HG03159 (cell line): ENCODE measurements at regions not wholly inside any gene's neighbourhood (a gene's known extent, or its start where the extent isn't known, plus 50 kb on each side); places are given as distances from the start of the nearest gene placed in this dataset.

ENCODE experiments used
- ATAC-seq: cut with Tn5 transposase; IDR thresholded peaks from one replicate; pipeline ENCODE4 v1.9.1; 2021; ENCODE audit warnings: mild to moderate bottlenecking, moderate library complexity; ENCODE audit not compliant: unreplicated experiment

DNA sequence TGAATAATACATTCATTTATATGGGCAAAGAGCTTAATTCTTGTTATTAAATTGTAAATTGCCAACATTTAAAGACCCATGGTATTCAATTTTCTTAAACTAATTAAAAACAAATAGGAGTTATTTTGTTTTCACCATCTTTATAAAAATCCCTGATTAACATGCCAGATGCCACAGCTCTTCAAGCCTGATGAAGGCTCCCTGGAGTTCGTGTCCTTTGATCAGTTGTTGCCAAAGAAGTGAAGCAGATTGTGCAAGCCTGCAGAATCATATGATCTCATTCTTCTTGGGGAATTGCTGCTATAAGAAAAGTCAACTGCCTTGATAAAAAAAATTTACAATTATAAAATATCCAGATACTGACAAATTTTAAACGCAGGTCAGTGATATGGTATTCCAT is 288.3 kb upstream of the PPFIA2 start:
- no peak for ATAC-seq

DNA sequence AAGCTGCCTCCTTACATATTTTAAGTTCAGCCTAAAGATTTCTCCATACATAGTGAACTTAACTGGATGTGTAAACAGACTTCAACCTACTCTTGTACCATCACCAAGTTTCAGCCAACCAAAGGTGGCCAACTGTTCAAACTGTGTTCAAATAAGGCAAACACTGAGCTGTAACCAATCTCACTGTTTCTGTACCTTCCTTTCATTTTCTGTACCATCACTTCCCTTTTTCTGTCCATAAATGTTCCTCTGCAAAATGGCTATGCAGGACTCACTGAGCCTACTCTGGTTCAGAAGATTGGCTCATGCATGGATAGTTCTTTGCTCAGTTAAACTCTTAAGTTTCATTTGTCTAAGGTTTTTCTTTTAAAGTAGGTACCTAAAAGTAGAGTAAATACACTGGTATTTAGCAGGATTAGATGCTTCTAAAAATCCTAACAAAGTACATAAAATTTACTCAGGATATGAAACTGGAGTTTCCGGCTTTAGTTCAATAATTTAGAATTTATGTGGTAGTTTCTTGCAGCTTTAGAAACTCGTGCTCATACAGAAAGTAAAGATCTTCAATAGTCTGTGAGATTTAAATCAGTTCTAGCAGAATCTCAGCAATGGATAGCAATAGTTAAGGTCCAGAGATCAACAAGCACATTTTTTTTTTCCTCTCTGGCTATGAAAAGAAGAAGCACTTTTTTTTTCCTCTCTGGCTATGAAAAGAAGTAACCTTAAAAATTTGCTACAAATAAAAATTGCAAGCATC is 282.0 kb upstream of the PPFIA2 start:
- peak; percentile 80 for ATAC-seq

DNA sequence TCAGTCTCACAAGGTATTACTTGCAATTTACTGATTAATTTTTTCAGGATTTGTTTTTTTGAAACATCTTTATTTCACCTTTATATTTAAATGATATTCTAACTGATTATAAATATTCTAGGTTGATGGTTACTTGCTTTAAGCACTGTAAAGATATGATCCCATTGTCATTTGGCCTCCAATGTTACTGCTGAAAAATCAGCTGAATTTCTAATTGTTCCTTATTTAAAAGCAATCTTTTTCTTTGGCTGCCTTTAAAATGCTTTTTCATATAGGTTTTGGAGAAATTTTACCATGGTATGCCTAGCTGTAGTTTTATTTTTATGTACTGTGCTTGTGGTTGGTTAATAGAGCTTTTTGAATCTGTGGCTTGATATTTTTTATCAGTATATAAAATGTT is 275.6 kb upstream of the PPFIA2 start:
- ATAC-seq, result no peak

DNA sequence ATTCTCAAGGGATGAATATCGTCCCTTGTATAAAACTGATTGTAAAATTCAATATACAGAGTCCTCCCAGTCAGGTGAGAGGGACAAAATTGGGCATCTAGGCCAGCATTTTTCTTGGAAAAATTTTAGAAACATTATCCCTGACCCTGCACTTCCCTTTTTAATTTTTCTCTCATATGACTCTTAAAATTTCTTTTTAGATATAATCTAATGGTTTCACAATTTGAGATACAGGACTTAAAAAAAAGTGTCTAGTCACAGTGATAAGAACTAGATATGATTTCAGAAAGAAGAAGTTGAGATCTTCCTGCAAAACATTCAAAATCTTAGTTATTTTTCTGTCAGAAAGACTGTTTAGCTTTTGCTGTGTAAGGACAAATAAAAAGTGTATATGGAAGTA is 270.8 kb upstream of the PPFIA2 start:
- no peak for ATAC-seq

DNA sequence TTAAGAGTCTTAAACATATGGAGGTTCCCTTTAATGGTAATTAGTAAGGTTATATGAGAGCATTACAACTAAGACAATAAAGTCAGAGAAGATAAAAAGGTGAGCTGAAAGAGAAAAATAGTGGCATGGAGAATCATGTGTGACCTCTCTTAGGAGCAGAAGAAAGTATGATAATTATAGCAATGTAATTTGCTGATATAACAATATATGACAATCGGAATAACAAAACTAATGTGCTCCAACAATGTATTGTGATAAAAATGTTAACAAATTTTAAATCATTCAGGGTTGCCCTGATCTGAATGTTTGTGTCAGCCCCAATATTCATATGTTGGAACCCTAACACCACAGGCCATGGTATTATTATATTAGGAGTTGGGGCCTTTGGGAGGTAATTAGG is 269.6 kb upstream of the PPFIA2 start:
- ATAC-seq, result no peak

DNA sequence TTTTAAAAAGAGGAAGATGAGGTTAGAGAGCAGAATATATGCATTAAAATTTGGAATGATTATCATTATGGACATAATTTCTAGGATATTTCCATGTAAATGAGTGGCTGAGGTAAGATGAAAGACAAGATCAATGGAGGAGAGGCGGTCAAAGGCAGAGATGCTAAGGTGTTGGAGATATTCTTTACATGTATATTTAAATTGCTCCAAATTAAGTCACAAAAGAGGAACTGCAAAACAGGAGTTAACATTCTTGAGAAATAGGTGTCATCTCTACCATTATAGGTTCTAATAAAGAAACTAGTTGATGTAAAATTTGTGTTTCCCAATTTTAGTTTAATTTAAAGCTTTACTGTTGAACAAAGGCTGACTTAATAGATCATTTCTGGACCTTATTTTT is 268.5 kb upstream of the PPFIA2 start:
- no peak for ATAC-seq

DNA sequence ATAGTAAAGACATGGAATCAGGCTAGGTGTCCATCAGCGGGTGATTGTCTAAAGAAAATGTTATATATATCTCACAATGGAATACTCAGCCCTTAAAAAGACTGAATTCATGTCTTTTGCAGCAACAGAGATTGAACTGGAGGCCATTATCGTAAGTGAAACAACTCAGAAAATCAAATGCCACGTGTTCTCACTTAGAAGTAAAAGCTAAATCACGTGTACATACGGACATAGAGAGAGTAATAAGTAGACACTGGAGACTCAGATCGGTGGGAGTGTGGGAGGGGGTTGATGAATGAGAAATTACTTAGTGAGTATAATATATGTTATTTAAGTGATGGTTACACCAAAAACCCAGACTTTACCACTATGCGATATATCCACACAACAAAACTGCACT is 266.3 kb upstream of the PPFIA2 start:
- no peak for ATAC-seq

DNA sequence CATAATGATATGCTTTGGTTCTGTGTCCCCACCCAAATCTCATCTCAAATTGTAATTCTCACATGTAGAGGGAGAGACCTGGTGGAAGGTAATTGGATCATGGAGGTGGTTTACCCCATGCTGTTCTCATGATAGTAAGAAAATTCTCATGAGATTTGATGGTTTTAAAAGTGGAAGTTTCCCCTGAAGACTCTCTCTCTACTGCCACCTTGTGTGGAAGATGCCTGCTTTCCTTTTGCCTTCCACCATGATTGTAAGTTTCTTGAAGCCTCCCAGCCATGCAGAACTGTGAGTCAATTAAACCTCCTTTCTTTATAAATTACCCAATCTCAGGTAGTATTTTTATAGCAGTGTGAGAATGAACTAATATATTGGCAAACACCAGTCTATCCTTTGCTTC is 260.4 kb upstream of the PPFIA2 start:
- ATAC-seq, result no peak

DNA sequence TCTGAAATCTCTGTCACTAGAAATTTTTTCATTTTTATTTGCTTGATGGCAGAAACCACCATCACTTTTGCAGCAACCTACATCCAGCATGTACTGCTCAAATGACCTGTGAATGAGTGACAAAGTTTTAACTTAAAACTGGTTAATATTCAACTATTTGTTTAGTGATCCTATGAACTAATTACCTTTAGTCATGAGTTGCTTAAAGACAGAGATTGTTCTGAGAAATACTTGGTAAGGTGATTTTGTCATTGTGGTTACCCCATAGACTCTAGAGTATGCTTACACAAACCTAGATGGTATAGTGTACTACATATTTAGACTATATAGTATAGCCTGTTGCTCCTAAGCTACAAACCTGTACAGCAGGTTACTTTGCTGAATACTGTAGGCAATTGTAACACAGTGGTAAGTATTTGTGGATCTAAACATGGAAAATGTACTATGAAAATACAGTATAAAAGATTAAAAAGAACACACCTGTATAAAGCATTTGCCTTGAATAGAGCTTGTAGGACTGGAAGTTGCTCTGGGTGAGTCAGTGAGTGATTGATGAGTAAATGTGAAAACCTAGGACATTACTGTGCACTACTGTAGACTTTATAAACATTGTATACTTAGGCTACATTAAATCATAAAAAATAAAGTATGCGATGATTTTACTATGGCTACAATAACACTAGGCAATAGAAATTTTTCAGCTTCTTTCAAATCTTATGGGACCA is 256.6 kb upstream of the PPFIA2 start:
- peak; percentile 91 for ATAC-seq

DNA sequence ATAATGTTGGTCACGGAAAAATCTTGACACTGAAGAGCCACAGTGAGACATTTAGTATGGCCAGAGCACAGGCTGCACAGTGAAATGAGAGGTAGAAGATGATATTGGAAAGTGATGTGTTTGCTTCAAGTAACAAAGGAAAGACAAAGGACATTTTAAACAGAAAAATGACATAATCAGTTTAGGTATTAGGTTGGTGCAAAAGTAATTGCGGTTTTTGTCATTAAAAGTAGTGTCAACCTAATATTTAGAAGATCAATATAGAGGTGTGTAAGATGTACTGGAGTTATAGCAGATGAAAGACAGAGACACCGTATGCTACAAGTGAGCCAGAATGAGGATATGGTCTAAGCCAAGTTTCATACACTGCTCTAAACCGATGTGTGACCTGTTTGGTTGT is 253.0 kb upstream of the PPFIA2 start:
- ATAC-seq, result no peak

DNA sequence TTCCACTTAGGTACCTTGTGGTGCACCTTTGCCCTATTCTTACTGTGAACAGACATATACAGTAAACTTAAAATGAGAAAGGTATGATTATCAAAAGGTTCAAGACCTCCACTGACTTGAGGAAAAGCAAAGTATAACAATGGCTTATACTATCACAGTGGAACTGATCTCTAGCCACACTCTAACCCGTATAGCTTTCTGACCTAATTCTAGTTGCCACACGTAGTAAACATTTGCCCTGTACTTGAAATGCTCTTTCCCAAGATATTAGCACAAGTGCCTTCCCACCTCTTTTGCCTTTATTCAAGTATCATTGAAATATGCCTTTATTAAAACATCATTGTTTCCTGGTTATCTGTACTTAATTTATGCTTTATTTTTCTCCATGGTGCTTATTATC is 250.4 kb upstream of the PPFIA2 start:
- ATAC-seq, result no peak

DNA sequence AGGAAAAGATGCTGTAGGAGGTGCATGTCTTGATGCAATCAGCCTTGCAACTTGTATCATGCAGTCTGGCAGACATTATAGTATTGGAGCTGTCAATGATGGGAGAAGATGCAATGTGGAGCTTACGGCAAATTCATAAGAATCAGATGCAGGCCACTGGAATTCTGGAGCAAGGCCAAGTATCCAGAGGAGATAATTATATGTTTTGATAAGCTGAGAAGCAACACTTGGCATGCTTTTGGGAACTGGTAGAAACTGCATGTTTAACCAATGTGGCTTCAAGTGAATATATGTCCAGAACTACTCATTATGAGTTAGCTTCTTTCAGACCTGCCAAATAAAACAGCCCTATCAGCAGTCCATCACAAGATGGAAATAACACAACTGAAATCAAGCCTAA is 249.1 kb upstream of the PPFIA2 start:
- no peak for ATAC-seq

DNA sequence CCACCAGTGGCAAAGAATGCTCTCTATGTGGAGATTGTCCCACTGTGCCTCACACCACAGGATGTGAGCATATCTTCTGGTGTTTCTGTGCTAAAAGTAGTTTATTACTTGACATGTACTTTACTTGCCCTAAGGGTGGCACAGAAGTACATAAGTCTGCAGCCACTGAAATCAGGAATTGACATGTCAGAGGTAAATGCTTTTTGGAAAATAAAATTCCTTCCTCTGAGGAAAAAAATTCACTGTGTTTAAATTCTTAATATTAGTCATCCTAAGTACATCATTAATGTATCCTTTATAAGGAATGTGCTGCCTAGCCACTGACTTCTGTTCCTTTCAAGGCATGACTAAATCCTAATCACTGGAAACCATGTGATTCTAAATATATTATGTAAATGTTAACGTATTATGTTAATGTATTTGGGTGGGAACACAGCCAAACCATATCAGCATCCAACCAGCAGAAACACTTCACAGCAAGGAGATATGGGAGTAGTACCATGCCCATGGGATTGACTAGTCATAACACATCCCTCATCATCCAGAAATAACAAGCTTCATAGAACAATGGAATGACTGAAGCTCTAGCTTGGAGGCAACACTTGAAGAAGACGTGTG is 239.7 kb upstream of the PPFIA2 start:
- ATAC-seq, result no peak

DNA sequence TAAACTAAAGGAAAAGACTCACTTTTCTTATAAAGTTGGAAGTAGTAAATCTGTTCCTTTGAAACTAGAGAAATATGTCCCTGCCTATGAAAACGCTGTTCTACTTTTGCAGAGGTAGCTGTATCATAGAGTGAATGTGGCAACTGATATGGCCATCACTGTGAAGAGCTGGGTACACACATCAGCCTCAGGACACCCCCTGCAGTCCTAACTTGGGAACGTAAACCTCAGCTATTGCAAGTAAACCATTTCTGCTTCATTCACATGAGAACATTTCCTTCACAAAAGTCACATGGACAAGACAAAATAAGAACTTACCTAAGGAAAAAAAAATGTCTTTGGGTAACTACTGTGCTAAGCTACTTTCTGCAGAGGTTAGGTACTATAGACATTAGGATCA is 233.3 kb upstream of the PPFIA2 start:
- no peak for ATAC-seq

DNA sequence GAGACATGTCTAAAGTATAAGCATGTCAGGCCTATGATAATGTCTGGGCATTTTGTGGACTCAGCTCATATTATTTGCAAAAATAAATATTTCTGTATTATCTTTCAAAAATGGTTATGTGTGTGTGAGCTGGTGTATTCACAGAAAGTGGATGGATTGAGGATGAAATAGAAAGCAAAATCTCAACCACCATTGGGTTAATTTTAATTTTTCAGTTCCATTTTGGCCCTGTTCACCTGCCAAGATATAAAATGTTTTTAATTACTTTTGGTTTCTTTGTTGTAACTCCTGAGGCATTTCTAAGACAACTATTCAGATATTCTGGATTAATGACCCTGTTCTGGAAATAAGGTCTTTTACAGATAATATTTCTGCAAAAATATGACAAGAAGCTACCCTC is 232.7 kb upstream of the PPFIA2 start:
- no peak for ATAC-seq

DNA sequence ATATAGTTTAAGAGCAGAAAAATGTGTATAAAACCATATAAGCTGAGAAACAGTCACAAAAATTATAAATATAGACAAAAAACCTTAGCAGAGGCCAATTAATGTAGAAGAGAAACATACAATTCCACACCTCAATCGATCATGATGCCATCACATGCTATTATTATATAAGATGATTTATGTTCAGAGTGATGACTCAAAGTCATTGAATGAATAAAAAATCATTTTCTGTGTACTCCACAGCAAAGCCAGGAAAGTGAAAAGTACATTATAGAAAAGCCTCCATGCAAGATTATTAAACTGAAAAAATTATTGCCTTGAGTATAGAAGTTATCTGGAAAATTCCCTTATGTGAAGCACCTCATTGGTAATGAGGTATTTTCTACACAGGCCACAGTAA is 229.2 kb upstream of the PPFIA2 start:
- no peak for ATAC-seq

DNA sequence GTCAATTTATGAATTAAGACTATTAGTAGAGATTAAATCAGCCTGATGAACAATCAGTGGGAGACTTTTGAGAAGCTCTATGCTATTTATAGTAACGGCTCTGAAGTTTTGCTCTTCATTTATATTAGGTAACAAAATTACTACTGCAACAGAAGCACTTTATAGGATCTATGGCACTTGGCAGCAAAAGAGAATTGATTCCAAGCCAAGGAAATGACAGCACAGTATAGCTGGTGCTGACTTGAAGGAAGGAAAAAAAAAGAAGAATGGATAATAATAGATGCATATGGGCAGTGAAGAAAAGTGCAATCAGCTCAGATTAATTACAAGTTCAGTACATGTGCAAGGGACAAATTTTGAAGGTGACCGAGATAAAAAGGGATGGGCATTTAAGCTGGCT is 228.2 kb upstream of the PPFIA2 start:
- ATAC-seq, result no peak

DNA sequence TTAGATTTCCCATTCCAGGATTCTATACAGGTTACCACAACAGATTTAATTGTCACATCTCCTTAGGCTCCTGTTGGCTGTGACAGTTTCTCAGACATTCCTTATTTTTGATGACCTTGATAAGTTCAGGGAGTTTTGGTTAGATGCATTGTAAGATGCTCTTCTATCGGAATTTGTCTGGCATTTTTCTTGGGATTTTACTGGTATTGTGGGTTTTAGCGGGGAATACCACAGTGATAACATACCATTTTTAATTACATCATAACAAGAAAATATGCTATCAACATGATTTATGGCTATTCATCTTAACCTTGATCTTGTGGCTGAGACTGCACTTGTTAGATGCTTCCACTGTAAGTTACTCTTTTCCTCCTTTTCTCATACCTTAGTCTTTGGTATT is 217.5 kb upstream of the PPFIA2 start:
- ATAC-seq, result no peak

DNA sequence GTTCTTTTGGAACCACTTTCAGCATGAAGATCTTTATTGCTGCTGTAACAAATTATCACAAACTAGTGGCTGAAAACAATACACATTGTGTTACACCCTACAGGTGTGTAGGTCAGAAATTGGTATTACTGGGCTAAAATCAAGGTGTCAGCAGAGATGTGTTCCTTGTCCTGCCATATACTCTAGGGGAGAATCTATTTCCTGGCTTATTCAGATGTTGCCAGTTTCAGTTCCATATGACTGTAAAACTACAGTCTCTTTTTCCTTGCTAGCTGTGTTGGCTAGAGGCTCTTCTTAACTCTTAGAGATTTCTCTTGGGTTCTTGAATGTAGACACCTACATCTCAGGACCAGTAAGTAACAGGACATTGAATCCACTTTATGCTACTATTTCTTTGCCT is 215.6 kb upstream of the PPFIA2 start:
- no peak for ATAC-seq

DNA sequence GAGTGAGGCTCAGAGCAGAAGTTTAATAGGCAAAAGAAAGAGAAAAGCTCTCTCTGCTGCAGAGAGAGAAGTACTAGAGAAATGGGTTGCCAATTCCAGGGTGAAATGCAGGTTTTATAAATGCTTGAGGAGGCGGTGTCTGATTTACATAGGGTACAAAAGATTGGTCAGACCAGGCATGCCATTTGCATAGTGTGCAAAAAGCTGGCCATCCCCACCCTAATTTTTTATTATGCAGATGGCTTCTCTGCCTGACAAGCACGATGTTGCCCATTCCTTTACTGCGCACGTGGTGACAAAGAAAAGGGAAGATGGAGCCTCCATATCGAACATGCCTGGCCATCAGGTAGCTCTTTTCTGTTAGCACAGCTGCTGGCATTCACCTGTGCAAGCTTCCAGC is 209.3 kb upstream of the PPFIA2 start:
- no peak for ATAC-seq

DNA sequence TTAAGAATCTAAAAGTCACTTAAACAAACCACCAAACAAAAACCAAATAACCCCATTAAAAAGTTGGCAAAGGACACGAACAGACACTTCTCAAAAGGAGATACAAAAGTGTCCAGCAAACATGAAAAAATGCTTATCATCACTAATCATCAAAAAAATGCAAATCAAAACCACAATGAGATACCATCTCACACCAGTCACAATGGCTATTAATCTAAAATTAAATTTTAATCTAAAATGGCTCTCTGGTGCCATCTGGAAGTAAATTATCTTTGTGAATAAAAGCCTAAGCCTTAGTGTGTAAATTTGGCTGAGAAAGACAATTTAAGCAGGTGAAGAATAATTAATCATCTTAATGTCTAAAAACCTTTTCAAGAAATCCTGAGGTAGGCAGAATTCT is 204.5 kb upstream of the PPFIA2 start:
- ATAC-seq, result no peak

DNA sequence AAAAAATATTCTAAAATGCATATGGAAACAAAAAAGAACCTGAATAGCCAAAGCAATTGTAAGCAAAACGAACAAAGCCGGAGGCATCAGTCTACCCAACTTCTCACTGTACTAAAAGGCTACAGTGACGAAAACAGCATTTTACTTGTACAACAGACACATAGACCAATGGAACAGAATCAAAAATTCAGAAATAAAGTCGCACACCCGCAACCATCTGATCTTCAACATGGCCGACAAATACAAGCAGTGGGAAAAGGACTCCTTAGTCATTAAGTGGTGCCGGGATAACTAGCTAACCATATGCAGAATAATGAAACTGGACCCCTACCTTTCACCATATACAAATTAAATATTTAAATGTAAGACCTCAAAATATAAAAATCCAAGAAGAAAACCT is 203.9 kb upstream of the PPFIA2 start:
- ATAC-seq, result no peak
